KMS-11 (cell line): ENCODE measurements at regions not wholly inside any gene's neighbourhood (a gene's known extent, or its start where the extent isn't known, plus 50 kb on each side); places are given as distances from the start of the nearest gene placed in this dataset.

Experiments
- H2AFZ ChIP-seq: fragments of 200-600 bp; sonication (generic); 2 replicates; pipeline ENCODE4 v1.6.1; 2016; ENCODE audit warnings: antibody characterized with exemption, mixed run types, low read depth
- H3K27ac ChIP-seq: fragments of 200-600 bp; sonication (generic); 2 replicates; pipeline ENCODE4 v1.6.1; 2016; ENCODE audit warnings: mild to moderate bottlenecking, mixed run types
- H3K27me3 ChIP-seq: fragments of 200-600 bp; sonication (generic); 2 replicates; pipeline ENCODE4 v1.6.1; 2017; ENCODE audit warnings: mild to moderate bottlenecking, low read depth, mixed run types, moderate library complexity; ENCODE audit not compliant: insufficient read depth
- H3K36me3 ChIP-seq: fragments of 200-600 bp; sonication (generic); 2 replicates; pipeline ENCODE4 v1.6.1; 2017; ENCODE audit warnings: mild to moderate bottlenecking, mixed run types; ENCODE audit not compliant: insufficient read depth
- H3K4me1 ChIP-seq: fragments of 200-600 bp; sonication (generic); 2 replicates; pipeline ENCODE4 v1.6.1; 2016; ENCODE audit warnings: mild to moderate bottlenecking, low read depth, mixed run types; ENCODE audit not compliant: poor library complexity, severe bottlenecking
- H3K4me2 ChIP-seq: fragments of 200-600 bp; sonication (generic); 2 replicates; pipeline ENCODE4 v1.7.0; 2016; ENCODE audit warnings: mild to moderate bottlenecking, mixed run types
- H3K4me3 ChIP-seq: fragments of 200-600 bp; sonication (generic); IDR thresholded peaks from 2 replicates; pipeline ENCODE4 v1.6.1; 2017; ENCODE audit warnings: low read depth, low read length, mixed read lengths; ENCODE audit not compliant: insufficient read depth
- H3K79me2 ChIP-seq: fragments of 200-600 bp; sonication (generic); 2 replicates; pipeline ENCODE4 v1.6.1; 2016; ENCODE audit warnings: low read depth, mixed run types; ENCODE audit not compliant: insufficient read depth
- H3K9ac ChIP-seq: fragments of 200-600 bp; sonication (generic); 2 replicates; pipeline ENCODE4 v1.6.1; 2016; ENCODE audit warnings: mild to moderate bottlenecking, mixed run types
- H4K20me1 ChIP-seq: fragments of 200-600 bp; sonication (generic); 2 replicates; pipeline ENCODE4 v1.6.1; 2016; ENCODE audit warnings: mild to moderate bottlenecking, mixed run types; ENCODE audit not compliant: insufficient read depth
- TF ChIP-seq, protein P1 (sequence below): fragments of 200-600 bp; sonication (generic); conservative IDR thresholded peaks from 2 replicates; pipeline ENCODE4 v1.6.1; 2017; ENCODE audit warnings: low read depth, mild to moderate bottlenecking, antibody characterized with exemption, low read length, moderate library complexity, mixed read lengths

DNA sequence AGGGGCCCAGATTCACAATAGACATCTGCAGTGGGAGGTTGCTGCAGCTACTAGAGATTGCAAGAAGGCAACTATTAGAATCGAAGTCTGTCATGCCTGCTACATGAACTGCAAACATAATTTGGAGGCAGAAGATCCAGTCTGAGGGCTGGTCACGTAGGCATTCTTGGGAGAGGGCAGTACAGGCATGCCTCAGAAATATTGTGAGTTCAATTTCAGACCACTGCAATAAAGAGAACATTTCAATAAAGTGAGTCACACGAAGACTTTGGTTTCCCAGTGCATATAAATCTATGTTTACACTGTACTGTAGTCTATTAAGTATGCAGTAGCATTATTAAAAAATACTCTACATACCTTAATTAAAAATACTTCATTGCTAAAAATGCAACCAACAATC lies 585.8 kb upstream of the FAT1 start:
- H2AFZ ChIP-seq: no peak overlapping the region
- TF ChIP-seq, protein P1, sequence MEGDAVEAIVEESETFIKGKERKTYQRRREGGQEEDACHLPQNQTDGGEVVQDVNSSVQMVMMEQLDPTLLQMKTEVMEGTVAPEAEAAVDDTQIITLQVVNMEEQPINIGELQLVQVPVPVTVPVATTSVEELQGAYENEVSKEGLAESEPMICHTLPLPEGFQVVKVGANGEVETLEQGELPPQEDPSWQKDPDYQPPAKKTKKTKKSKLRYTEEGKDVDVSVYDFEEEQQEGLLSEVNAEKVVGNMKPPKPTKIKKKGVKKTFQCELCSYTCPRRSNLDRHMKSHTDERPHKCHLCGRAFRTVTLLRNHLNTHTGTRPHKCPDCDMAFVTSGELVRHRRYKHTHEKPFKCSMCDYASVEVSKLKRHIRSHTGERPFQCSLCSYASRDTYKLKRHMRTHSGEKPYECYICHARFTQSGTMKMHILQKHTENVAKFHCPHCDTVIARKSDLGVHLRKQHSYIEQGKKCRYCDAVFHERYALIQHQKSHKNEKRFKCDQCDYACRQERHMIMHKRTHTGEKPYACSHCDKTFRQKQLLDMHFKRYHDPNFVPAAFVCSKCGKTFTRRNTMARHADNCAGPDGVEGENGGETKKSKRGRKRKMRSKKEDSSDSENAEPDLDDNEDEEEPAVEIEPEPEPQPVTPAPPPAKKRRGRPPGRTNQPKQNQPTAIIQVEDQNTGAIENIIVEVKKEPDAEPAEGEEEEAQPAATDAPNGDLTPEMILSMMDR: no peak
- no peak overlapping the region for H3K9ac ChIP-seq
- H3K27ac ChIP-seq: no peak overlapping the region
- H3K4me1 ChIP-seq: no peaks in the 10 kb centered on the region
- no peaks in the 10 kb centered on the region for H3K36me3 ChIP-seq
- no peaks in the 10 kb centered on the region for H4K20me1 ChIP-seq
- H3K4me2 ChIP-seq: no peak overlapping the region
- H3K4me3 ChIP-seq: no peak overlapping the region
- no peaks in the 10 kb centered on the region for H3K27me3 ChIP-seq
- no peaks in the 10 kb centered on the region for H3K79me2 ChIP-seq

DNA sequence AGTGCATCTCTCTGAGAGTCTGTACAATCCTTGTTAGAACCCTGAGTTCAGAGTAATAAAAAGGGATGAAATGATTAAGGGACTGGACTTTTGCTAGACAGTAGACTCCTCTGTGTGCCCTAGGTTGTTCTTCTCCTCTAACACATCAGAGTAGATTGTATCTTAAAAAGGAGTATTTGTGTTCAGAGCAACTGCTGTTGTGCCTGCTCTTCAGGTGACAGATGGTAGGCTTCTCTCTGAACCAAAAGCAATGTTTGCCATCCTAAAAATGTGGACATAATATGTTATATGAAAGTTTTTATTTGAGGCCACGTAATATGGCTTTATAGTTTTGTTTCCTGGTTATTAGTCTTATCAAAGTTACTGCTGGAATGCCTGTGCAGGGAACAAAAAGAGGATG lies 588.6 kb upstream of the FAT1 start:
- no peaks in the 10 kb centered on the region for H3K4me1 ChIP-seq
- H3K9ac ChIP-seq: no peak overlapping the region
- no peak overlapping the region for H3K27ac ChIP-seq
- TF ChIP-seq, protein P1: no peak
- H4K20me1 ChIP-seq: no peaks in the 10 kb centered on the region
- H3K27me3 ChIP-seq: no peaks in the 10 kb centered on the region
- no peaks in the 10 kb centered on the region for H3K79me2 ChIP-seq
- no peak overlapping the region for H3K4me2 ChIP-seq
- no peak overlapping the region for H3K4me3 ChIP-seq
- H2AFZ ChIP-seq: no peak overlapping the region
- no peaks in the 10 kb centered on the region for H3K36me3 ChIP-seq

DNA sequence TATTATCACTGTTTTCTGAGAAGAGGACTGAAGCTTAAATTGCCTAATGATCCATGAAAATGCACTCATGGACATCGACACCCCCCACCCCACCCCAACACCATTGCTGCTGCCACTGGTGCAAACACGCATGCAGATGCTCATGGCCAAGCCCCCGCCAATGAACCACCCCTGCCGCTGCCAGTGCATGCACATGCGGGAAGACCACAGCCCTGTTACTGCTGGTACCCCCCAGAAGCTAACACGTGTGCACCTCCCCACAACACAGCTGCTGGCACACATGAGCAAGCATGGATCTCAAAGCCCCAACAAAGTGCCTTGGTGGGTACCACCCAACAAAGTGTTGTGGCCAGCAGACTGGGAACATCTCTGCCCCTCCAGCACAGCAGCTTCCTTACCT lies 594.1 kb upstream of the FAT1 start:
- Histone ChIP-seq H3K27ac (no peak overlapping the region), H3K27me3 (no peaks in the 10 kb centered on the region), H3K4me2 (no peak overlapping the region), H4K20me1 (no peaks in the 10 kb centered on the region), H3K36me3 (no peaks in the 10 kb centered on the region), H3K79me2 (no peaks in the 10 kb centered on the region), H3K9ac (no peak overlapping the region), H2AFZ (no peak overlapping the region), H3K4me3 (no peak overlapping the region), H3K4me1 (no peaks in the 10 kb centered on the region)
- TF ChIP-seq, protein P1: no peak

DNA sequence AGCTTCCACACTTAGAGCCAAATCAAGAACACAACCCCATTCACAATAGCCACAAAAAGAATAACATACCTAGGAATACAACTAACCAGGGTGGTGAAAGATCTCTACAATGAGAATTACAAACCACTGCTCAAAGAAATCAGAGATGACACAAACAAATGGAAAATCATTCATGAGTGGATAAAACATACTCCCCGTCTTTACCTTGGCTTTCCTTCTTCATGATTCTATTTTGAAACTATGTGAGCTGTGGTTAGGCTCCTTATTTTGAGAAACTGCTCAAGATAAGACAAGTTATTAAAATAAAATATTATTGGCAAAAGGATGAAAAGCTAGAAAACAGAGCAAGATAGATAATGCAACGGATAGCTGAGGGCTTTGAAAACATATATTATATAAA lies 598.1 kb upstream of the FAT1 start:
- Histone ChIP-seq H3K9ac (no peak overlapping the region), H2AFZ (no peak overlapping the region), H3K4me2 (no peak overlapping the region), H3K4me1 (no peaks in the 10 kb centered on the region), H3K79me2 (no peaks in the 10 kb centered on the region), H3K27ac (no peak overlapping the region), H3K36me3 (no peaks in the 10 kb centered on the region), H4K20me1 (no peaks in the 10 kb centered on the region), H3K27me3 (no peaks in the 10 kb centered on the region), H3K4me3 (no peak overlapping the region)
- TF ChIP-seq, protein P1: no peak

DNA sequence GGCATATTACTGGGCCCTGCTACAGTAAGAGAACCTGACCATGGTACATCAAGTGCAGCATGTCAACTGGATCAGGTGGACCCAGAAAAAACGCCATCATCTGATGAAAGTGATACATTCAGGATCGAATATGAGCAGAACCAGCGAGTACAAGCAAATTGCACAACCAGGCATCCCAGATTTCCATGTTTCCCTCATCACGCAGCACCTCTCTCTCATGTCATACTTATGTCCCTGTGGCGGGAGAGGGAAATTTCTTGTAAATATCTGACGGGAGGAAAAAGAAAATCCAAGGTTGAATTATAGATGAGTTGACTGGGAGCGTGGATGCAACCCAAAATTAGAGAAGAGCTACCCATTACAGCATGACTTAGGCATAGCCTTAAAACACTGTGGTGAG lies 608.5 kb upstream of the FAT1 start:
- Histone ChIP-seq H3K4me2 (no peak overlapping the region), H3K9ac (no peak overlapping the region), H3K36me3 (no peaks in the 10 kb centered on the region; the same call in 1 of the 2 replicates), H3K27ac (no peak overlapping the region), H4K20me1 (no peaks in the 10 kb centered on the region), H3K4me3 (no peak overlapping the region), H3K4me1 (no peaks in the 10 kb centered on the region), H2AFZ (no peak overlapping the region), H3K27me3 (no peaks in the 10 kb centered on the region), H3K79me2 (no peaks in the 10 kb centered on the region)
- TF ChIP-seq, protein P1: no peak
